HL-60 (cell line): ENCODE measurements at regions not wholly inside any gene's neighbourhood (a gene's known extent, or its start where the extent isn't known, plus 50 kb on each side); places are given as distances from the start of the nearest gene placed in this dataset.

Source experiments
- DNase-seq, 2 experiments: peaks; one replicate each; pipeline ENCODE4 v3.0.0-alpha.2; 2010 to 2020; ENCODE audit warnings: low read depth in 1 of 2, low spot score in 1 of 2
- H3K27ac ChIP-seq: fragments of 250-450 bp; sonication (Bioruptor Pico); replicated peaks from 2 replicates; pipeline ENCODE4 v1.5.1; 2020; ENCODE audit warnings: mild to moderate bottlenecking, moderate library complexity
- H3K27me3 ChIP-seq: fragments of 250-450 bp; sonication (Bioruptor Pico); 2 replicates; pipeline ENCODE4 v1.5.1; 2021; ENCODE audit warnings: mild to moderate bottlenecking, moderate library complexity; ENCODE audit not compliant: insufficient read depth, poor library complexity, severe bottlenecking
- H3K4me3 ChIP-seq: replicated peaks from 2 replicates; pipeline ENCODE4 v1.5.1; 2011; ENCODE audit warnings: mild to moderate bottlenecking, control low read depth, low read length; ENCODE audit not compliant: insufficient read depth
- CTCF ChIP-seq: IDR thresholded peaks from one replicate; pipeline ENCODE4 v1.5.1; 2011; ENCODE audit warnings: low read length, control low read depth, inconsistent platforms; ENCODE audit not compliant: insufficient read depth
- GABPA ChIP-seq: IDR thresholded peaks from 2 replicates; pipeline ENCODE4 v1.6.1; 2012; ENCODE audit warnings: low read depth
- POLR2AphosphoS5 ChIP-seq: IDR thresholded peaks from 2 replicates; pipeline ENCODE4 v1.6.1; 2012; ENCODE audit warnings: low read depth
- REST ChIP-seq: IDR thresholded peaks from 2 replicates; pipeline ENCODE4 v1.6.1; 2012; ENCODE audit warnings: low read depth; ENCODE audit not compliant: insufficient replicate concordance
- SPI1 ChIP-seq: IDR thresholded peaks from 2 replicates; pipeline ENCODE4 v1.6.1; 2012; ENCODE audit warnings: low read depth, mild to moderate bottlenecking, borderline replicate concordance

DNA sequence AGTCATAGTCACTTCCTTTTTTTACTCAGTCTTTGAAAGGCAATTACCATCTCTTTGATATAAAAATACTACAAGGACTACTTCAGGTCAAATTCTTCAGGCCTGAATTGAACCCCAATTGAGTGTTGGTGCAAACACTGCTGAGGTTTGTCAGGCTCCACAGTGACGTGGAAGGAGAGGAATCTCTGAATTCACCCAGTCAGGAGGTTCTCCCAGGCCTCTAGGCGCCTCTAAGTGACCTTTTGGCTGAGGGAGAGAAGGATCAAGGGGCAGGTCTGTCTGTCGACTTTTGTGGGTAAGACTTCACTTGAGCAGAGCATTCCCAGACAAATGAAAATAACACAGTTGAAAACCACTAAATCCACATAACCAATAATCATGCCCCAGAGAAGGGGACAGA lies 227.6 kb upstream of the CHRNA7 start:
- no peak overlapping the region for H3K27ac ChIP-seq
- H3K27me3 ChIP-seq, result no peaks in the 10 kb centered on the region
- TF ChIP-seq CTCF (no peak), POLR2AphosphoS5 (no peak), GABPA (no peak), REST (no peak), SPI1 (no peak)
- no peak overlapping the region for H3K4me3 ChIP-seq
- DNase-seq, result no peak

GRCh38 chr15:31803388-31803884 lies 226.9 kb upstream of the CHRNA7 start:
- Histone ChIP-seq H3K27ac (no peak overlapping the region), H3K4me3 (no peak overlapping the region), H3K27me3 (no peaks in the 10 kb centered on the region)
- TF ChIP-seq POLR2AphosphoS5 (no peak), GABPA (no peak), REST (no peak)
- DNase-seq, result no peak

GRCh38 chr15:31805090-31805662 lies 225.1 kb upstream of the CHRNA7 start:
- no peak overlapping the region for H3K4me3 ChIP-seq
- no peak for TF ChIP-seq REST
- TF ChIP-seq SPI1, result no peak
- no peak for TF ChIP-seq GABPA
- no peak for TF ChIP-seq POLR2AphosphoS5
- no peak for TF ChIP-seq CTCF
- H3K27ac ChIP-seq, result no peak overlapping the region
- no peaks in the 10 kb centered on the region for H3K27me3 ChIP-seq
- DNase-seq, result no peak

DNA sequence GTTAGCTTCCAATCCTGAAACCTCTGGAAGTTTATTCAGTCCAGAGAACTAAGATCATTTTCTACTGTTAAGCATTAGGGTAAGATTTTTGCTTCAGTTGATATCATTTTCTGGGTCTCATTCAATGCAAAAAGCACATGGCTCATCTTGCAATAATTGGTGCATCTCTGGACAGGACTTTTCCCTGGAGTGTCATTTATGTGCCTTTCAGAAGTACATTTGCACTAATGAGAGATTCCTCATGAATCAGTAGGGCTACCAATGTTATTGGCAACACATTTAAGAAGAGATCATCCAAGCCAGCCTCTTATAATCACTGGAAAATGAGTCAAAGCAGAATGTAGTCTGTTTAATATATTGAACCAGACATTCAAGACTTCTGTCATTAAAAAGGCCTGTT lies 224.2 kb upstream of the CHRNA7 start:
- H3K4me3 ChIP-seq, result no peak overlapping the region
- TF ChIP-seq CTCF (no peak), REST (no peak), SPI1 (no peak), POLR2AphosphoS5 (no peak), GABPA (no peak)
- no peak overlapping the region for H3K27ac ChIP-seq
- H3K27me3 ChIP-seq, result no peaks in the 10 kb centered on the region
- DNase-seq, result no peak
